Mesenchymal stem cell (in vitro differentiated cells and primary cell): ENCODE measurements at regions not wholly inside any gene's neighbourhood (a gene's known extent, or its start where the extent isn't known, plus 50 kb on each side); places are given as distances from the start of the nearest gene placed in this dataset.

Experiments
- DNase-seq: peaks from one replicate; pipeline ENCODE4 v3.0.0-alpha.2; 2013
- H2AFZ ChIP-seq: one replicate; pipeline ENCODE4 v1.6.1; 2013; ENCODE audit warnings: low read depth, mild to moderate bottlenecking, control low read depth, inconsistent platforms, low read length, moderate library complexity
- H2AK5ac ChIP-seq: 2 replicates; pipeline ENCODE4 v1.6.1; 2013; ENCODE audit warnings: low read length, moderate library complexity, mild to moderate bottlenecking, inconsistent platforms; ENCODE audit not compliant: severe bottlenecking
- H2BK120ac ChIP-seq: one replicate; pipeline ENCODE4 v1.6.1; 2013; ENCODE audit warnings: low read depth, mild to moderate bottlenecking, inconsistent platforms, low read length, moderate library complexity
- H2BK12ac ChIP-seq, 2 experiments: one replicate each; pipeline ENCODE4 v1.6.1; 2013; ENCODE audit warnings: inconsistent platforms in 2 of 2, low read length in 2 of 2, mild to moderate bottlenecking in 2 of 2, moderate library complexity in 2 of 2, control low read depth in 1 of 2
- H2BK15ac ChIP-seq: one replicate; pipeline ENCODE4 v1.6.1; 2013; ENCODE audit warnings: mild to moderate bottlenecking, low read depth, inconsistent platforms; ENCODE audit not compliant: poor library complexity, severe bottlenecking
- H2BK5ac ChIP-seq: 2 replicates; pipeline ENCODE4 v1.6.1; 2013; ENCODE audit warnings: low read depth, mild to moderate bottlenecking, low read length, control low read depth, inconsistent platforms; ENCODE audit not compliant: poor library complexity, severe bottlenecking
- H3K14ac ChIP-seq, 2 experiments: one replicate each; pipeline ENCODE4 v1.6.1; 2013; ENCODE audit warnings: inconsistent platforms in 2 of 2, low read length in 2 of 2, control low read depth in 1 of 2, mild to moderate bottlenecking in 1 of 2, moderate library complexity in 1 of 2
- H3K18ac ChIP-seq, 2 experiments: one replicate each; pipeline ENCODE4 v1.6.1; 2013; ENCODE audit warnings: inconsistent platforms in 2 of 2, low read length in 2 of 2, control low read depth in 1 of 2, low read depth in 1 of 2, mild to moderate bottlenecking in 1 of 2
- H3K23ac ChIP-seq, 2 experiments: one replicate each; pipeline ENCODE4 v1.6.1; 2013; ENCODE audit warnings: inconsistent platforms in 2 of 2, low read length in 2 of 2, mild to moderate bottlenecking in 2 of 2, moderate library complexity in 2 of 2, control low read depth in 1 of 2
- H3K27ac ChIP-seq: 2 replicates; pipeline ENCODE4 v1.5.1; 2013; ENCODE audit warnings: mild to moderate bottlenecking, moderate library complexity, low read length, control low read depth, inconsistent platforms; ENCODE audit not compliant: poor library complexity, severe bottlenecking
- H3K27me3 ChIP-seq, 2 experiments: 2 replicates each; pipeline versions ENCODE4 v1.6.1 to v1.7.0; 2013; ENCODE audit warnings: low read length in 2 of 2, mild to moderate bottlenecking in 2 of 2, moderate library complexity in 2 of 2, control low read depth in 1 of 2, inconsistent platforms in 1 of 2; ENCODE audit not compliant: control insufficient read depth in 1 of 2, insufficient read depth in 1 of 2
- H3K36me3 ChIP-seq, 2 experiments: 2 replicates each; pipeline versions ENCODE4 v1.6.1 to v1.7.0; 2013; ENCODE audit warnings: low read length in 2 of 2, control low read depth in 1 of 2, inconsistent platforms in 1 of 2, low read depth in 1 of 2, mild to moderate bottlenecking in 1 of 2; ENCODE audit not compliant: insufficient read depth in 2 of 2, control insufficient read depth in 1 of 2
- H3K4ac ChIP-seq, 2 experiments: one replicate each; pipeline ENCODE4 v1.6.1; 2013; ENCODE audit warnings: inconsistent platforms in 2 of 2, low read length in 2 of 2, mild to moderate bottlenecking in 2 of 2, moderate library complexity in 2 of 2, control low read depth in 1 of 2, low read depth in 1 of 2
- H3K4me1 ChIP-seq: 2 replicates; pipeline ENCODE4 v1.6.1; 2013; ENCODE audit warnings: low read depth, low read length, control low read depth; ENCODE audit not compliant: control insufficient read depth, insufficient read depth
- H3K4me2 ChIP-seq: 2 replicates; pipeline ENCODE4 v1.6.1; 2013; ENCODE audit warnings: low read length, mild to moderate bottlenecking, inconsistent platforms; ENCODE audit not compliant: poor library complexity, severe bottlenecking
- H3K4me3 ChIP-seq, 2 experiments: 2 replicates each; pipeline versions ENCODE4 v1.5.1 to v1.7.0; 2013; ENCODE audit warnings: low read length in 2 of 2, mild to moderate bottlenecking in 2 of 2, control low read depth in 1 of 2, low read depth in 1 of 2; ENCODE audit not compliant: insufficient read depth in 1 of 2
- H3K79me1 ChIP-seq: replicated peaks from 2 replicates; pipeline ENCODE4 v1.6.1; 2013; ENCODE audit warnings: mild to moderate bottlenecking, control low read depth, low read length, inconsistent platforms; ENCODE audit not compliant: poor library complexity, severe bottlenecking
- H3K9ac ChIP-seq: 2 replicates; pipeline ENCODE4 v1.7.0; 2013; ENCODE audit warnings: mild to moderate bottlenecking, low read length, moderate library complexity
- H3K9me3 ChIP-seq: 2 replicates; pipeline ENCODE4 v1.7.0; 2013; ENCODE audit warnings: mild to moderate bottlenecking, low read length; ENCODE audit not compliant: control insufficient read depth
- H4K8ac ChIP-seq: one replicate; pipeline ENCODE4 v1.6.1; 2013; ENCODE audit warnings: inconsistent platforms, mild to moderate bottlenecking, low read length, moderate library complexity
- H4K91ac ChIP-seq: one replicate; pipeline ENCODE4 v1.6.1; 2013; ENCODE audit warnings: mild to moderate bottlenecking, low read length, inconsistent platforms
- WGBS: methylation state at CpG from one replicate; pipeline ENCODE4 v1.1.7; 2013; ENCODE audit warnings: mixed read lengths; 5-methylcytosine and 5-hydroxymethylcytosine counted together

- H3K4me1 ChIP-seq: no peaks in the 10 kb centered on the region
- H3K14ac ChIP-seq: no peak overlapping the region
- no peak overlapping the region for H4K91ac ChIP-seq
- no peak overlapping the region for H2BK15ac ChIP-seq
- no peaks in the 10 kb centered on the region for H3K36me3 ChIP-seq
- no peaks in the 10 kb centered on the region for H3K9me3 ChIP-seq
- no peak overlapping the region for H3K4me2 ChIP-seq
- H3K4ac ChIP-seq: no peak overlapping the region
- no peak overlapping the region for H2AK5ac ChIP-seq
- H3K27me3 ChIP-seq: no peaks in the 10 kb centered on the region
- DNase-seq: no peak
- no peak overlapping the region for H3K27ac ChIP-seq
- H3K9ac ChIP-seq: no peak overlapping the region
- no peaks in the 10 kb centered on the region for H3K79me1 ChIP-seq
- no peak overlapping the region for H4K8ac ChIP-seq
- no peak overlapping the region for H2BK120ac ChIP-seq
- H3K23ac ChIP-seq: no peak overlapping the region
- no peak overlapping the region for H3K18ac ChIP-seq
- no peak overlapping the region for H2BK5ac ChIP-seq
- H2AFZ ChIP-seq: no peak overlapping the region
- no peak overlapping the region for H2BK12ac ChIP-seq
- H3K4me3 ChIP-seq: no peak overlapping the region
- 53% methylated on average over 4 of the region's 4 CpGs for WGBS
Measured at GRCh38 chr3:135618123-135618522, 347.4 kb upstream of the PPP2R3A start.

- H4K8ac ChIP-seq: no peak overlapping the region
- no peaks in the 10 kb centered on the region for H3K4me1 ChIP-seq
- H2BK15ac ChIP-seq: no peak overlapping the region
- H3K27me3 ChIP-seq: no peaks in the 10 kb centered on the region
- H3K4me3 ChIP-seq: no peak overlapping the region
- no peak overlapping the region for H2BK120ac ChIP-seq
- no peak overlapping the region for H3K18ac ChIP-seq
- H2AK5ac ChIP-seq: no peak overlapping the region
- 48% methylated on average over 3 of the region's 3 CpGs for WGBS
- H2BK5ac ChIP-seq: no peak overlapping the region
- H3K79me1 ChIP-seq: no peaks in the 10 kb centered on the region
- H3K4ac ChIP-seq: no peak overlapping the region
- no peak overlapping the region for H3K9ac ChIP-seq
- no peak overlapping the region for H2BK12ac ChIP-seq
- no peak overlapping the region for H3K23ac ChIP-seq
- no peak for DNase-seq
- no peak overlapping the region for H3K4me2 ChIP-seq
- no peak overlapping the region for H4K91ac ChIP-seq
- no peak overlapping the region for H3K27ac ChIP-seq
- no peak overlapping the region for H3K14ac ChIP-seq
- H3K9me3 ChIP-seq: no peaks in the 10 kb centered on the region
- no peak overlapping the region for H2AFZ ChIP-seq
- H3K36me3 ChIP-seq: no peaks in the 10 kb centered on the region
Measured at GRCh38 chr3:135621184-135621920, 344.2 kb upstream of the PPP2R3A start.

- WGBS: no CpG with 5 or more reads among the region's 2 CpGs
- H3K14ac ChIP-seq: no peak overlapping the region
- H3K79me1 ChIP-seq: no peaks in the 10 kb centered on the region
Measured at GRCh38 chr3:135622215-135622614, 343.3 kb upstream of the PPP2R3A start.

GRCh38 chr3:135622656-135623055 lies 342.9 kb upstream of the PPP2R3A start:
- Histone ChIP-seq H3K4ac (no peak overlapping the region), H3K23ac (no peak overlapping the region), H3K4me3 (no peak overlapping the region), H2BK5ac (no peak overlapping the region), H3K9ac (no peak overlapping the region), H3K79me1 (no peaks in the 10 kb centered on the region), H3K14ac (no peak overlapping the region), H4K8ac (no peak overlapping the region), H2AFZ (no peak overlapping the region), H3K4me1 (no peaks in the 10 kb centered on the region), H2BK15ac (no peak overlapping the region), H4K91ac (no peak overlapping the region), H2BK120ac (no peak overlapping the region), H2BK12ac (no peak overlapping the region), H3K27ac (no peak overlapping the region), H2AK5ac (no peak overlapping the region), H3K27me3 (no peaks in the 10 kb centered on the region), H3K9me3 (no peaks in the 10 kb centered on the region), H3K36me3 (no peaks in the 10 kb centered on the region), H3K4me2 (no peak overlapping the region), H3K18ac (no peak overlapping the region)
- DNase-seq: no peak

More at GRCh38 chr3:135622215-135622614, 343.3 kb upstream of the PPP2R3A start:
- Histone ChIP-seq H4K91ac (no peak overlapping the region), H2BK120ac (no peak overlapping the region), H3K4ac (no peak overlapping the region), H3K4me3 (no peak overlapping the region), H3K27ac (no peak overlapping the region), H3K36me3 (no peaks in the 10 kb centered on the region), H3K27me3 (no peaks in the 10 kb centered on the region), H3K18ac (no peak overlapping the region), H2BK5ac (no peak overlapping the region), H3K23ac (no peak overlapping the region), H2AFZ (no peak overlapping the region), H2BK15ac (no peak overlapping the region), H3K9me3 (no peaks in the 10 kb centered on the region), H3K4me1 (no peaks in the 10 kb centered on the region), H2AK5ac (no peak overlapping the region), H2BK12ac (no peak overlapping the region), H4K8ac (no peak overlapping the region), H3K9ac (no peak overlapping the region), H3K4me2 (no peak overlapping the region)
- no peak for DNase-seq
